ENCODE measurements at regions not wholly inside any gene's neighbourhood (a gene's known extent, or its start where the extent isn't known, plus 50 kb on each side); places are given as distances from the start of the nearest gene placed in this dataset.

- no peak for TF ChIP-seq HDAC2 (IDR thresholded peaks at IDR 0.05)
- TF ChIP-seq RFX5 (IDR thresholded peaks at IDR 0.05; ENCODE audit: low read depth, low read length): no peak
Observed at GRCh38 chr6:90865513-90865912, 278.6 kb upstream of the MAP3K7 start.

Measured in GM12878 (cell line).